ENCODE measurements at regions not wholly inside any gene's neighbourhood (a gene's known extent, or its start where the extent isn't known, plus 50 kb on each side); places are given as distances from the start of the nearest gene placed in this dataset.
A peak's percentile ranks its signal among the peaks of the same experiment; 100 is the strongest.

- in situ Hi-C loops (cut with MboI; ENCODE audit: low sequenced_read_pairs), result no loop called here
- Histone ChIP-seq H3K4me1 (peaks cover 23% of the 10 kb centered on the region), H3K36me3 (replicated peaks) (no peaks in the 10 kb centered on the region), H3K9me3 (no peaks in the 10 kb centered on the region; the same call in none of the 2 replicates), H3K27me3 (ENCODE audit: low read depth) (no peaks in the 10 kb centered on the region), H3K4me3 (no peak overlapping the region)
- DNase-seq (ENCODE audit: low spot score in 2 of 2), result peak; percentile 79 to 96
Measured at GRCh38 chr6:22413681-22414311, 117.0 kb upstream of the PRL start.

DNA sequence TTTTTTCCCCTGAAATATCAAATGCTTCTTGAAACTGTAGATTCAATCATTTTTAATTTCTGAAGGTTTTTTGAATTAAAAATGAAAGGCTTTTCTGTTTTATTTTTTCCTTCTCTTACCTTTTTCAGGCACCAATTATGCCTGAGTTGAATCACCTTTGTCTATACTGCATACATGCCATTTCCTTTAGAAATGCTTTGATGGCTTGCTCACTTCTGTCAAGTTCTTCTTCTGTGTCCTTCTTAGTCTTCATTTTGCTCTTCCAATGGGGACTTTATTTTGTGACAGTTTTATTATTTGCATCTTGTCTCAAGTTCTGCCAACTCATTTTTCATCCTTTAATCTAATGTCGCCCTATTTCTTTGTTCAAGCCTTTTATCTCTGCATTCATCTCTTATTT is 121.9 kb upstream of the PRL start:
- in situ Hi-C loops (cut with MboI; ENCODE audit: low sequenced_read_pairs), result no loop called here

GRCh38 chr6:22421198-22421597 is 124.4 kb upstream of the PRL start:
- no peaks in the 10 kb centered on the region for H3K4me1 ChIP-seq
- peaks cover 4% of the 10 kb centered on the region for H3K9me3 ChIP-seq
- no peaks in the 10 kb centered on the region for H3K27me3 ChIP-seq (ENCODE audit: low read depth)
- no peaks in the 10 kb centered on the region for H3K36me3 ChIP-seq (replicated peaks)
- in situ Hi-C loops (cut with MboI; ENCODE audit: low sequenced_read_pairs), result no loop called here
- no peak for DNase-seq (ENCODE audit: low spot score in 2 of 2)
- no peak overlapping the region for H3K4me3 ChIP-seq

More for the DNA sequence above, 121.9 kb upstream of the PRL start:
- H3K9me3 ChIP-seq, result peaks cover 4% of the 10 kb centered on the region
- H3K36me3 ChIP-seq (replicated peaks), result no peaks in the 10 kb centered on the region
- no peaks in the 10 kb centered on the region for H3K27me3 ChIP-seq (ENCODE audit: low read depth)
- H3K4me1 ChIP-seq, result peaks cover 13% of the 10 kb centered on the region
- H3K4me3 ChIP-seq, result no peak overlapping the region
- DNase-seq (ENCODE audit: low spot score in 2 of 2), result no peak

DNA sequence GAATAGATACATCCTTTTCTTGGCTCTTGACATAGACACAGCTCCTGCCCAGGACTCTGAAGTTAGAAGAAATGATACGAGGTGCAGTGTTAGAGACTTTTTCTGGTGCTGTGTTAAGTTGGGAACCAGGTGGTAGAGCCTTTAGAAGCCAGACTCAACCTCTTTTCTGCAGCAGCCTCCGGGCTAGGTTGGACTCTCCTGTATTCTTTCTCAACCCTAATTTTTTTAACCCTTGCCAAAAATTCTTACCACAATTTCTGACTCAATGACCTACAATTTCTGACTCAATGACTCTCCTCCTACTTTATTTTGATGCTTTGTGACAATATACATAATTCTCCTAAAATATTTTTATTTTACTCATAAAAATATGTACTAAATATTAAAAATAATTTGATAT is 127.4 kb upstream of the PRL start:
- no peak overlapping the region for H3K4me3 ChIP-seq
- in situ Hi-C loops (cut with MboI; ENCODE audit: low sequenced_read_pairs), result no loop called here
- no peaks in the 10 kb centered on the region for H3K27me3 ChIP-seq (ENCODE audit: low read depth)
- no peak for DNase-seq (ENCODE audit: low spot score in 2 of 2)
- H3K36me3 ChIP-seq (replicated peaks), result no peaks in the 10 kb centered on the region
- H3K9me3 ChIP-seq, result peaks cover 4% of the 10 kb centered on the region
- no peaks in the 10 kb centered on the region for H3K4me1 ChIP-seq

- H3K9me3 ChIP-seq, result no peaks in the 10 kb centered on the region
- no peak for DNase-seq (ENCODE audit: low spot score in 2 of 2)
- H3K4me1 ChIP-seq, result no peaks in the 10 kb centered on the region
- H3K4me3 ChIP-seq, result no peak overlapping the region
- no peaks in the 10 kb centered on the region for H3K36me3 ChIP-seq (replicated peaks)
- in situ Hi-C loops (cut with MboI; ENCODE audit: low sequenced_read_pairs), result no loop called here
- H3K27me3 ChIP-seq (ENCODE audit: low read depth), result no peaks in the 10 kb centered on the region
Measured at GRCh38 chr6:22432060-22432459, 135.2 kb upstream of the PRL start.

DNA sequence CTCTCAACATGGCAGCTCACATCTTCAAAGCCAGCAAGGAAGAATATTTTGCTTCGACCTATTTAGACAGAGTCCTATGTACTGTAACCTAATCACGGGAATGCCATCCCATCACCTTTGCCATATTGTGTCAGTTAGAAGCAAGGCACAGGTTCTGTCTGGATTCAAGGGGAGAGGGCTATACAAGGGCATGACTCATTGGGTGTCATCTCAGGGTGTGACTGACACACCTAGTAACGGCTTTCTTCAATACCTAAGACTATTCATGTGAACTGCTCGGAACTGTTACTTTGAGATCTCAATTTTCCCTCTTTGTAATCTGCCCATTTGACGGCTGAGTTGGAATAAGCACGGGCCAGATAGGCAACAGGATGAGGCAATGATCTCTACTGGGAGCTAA is 135.6 kb upstream of the HDGFL1 start:
- Histone ChIP-seq H3K4me1 (no peaks in the 10 kb centered on the region), H3K36me3 (replicated peaks) (no peaks in the 10 kb centered on the region), H3K4me3 (no peak overlapping the region), H3K9me3 (no peaks in the 10 kb centered on the region), H3K27me3 (ENCODE audit: low read depth) (no peaks in the 10 kb centered on the region)
- in situ Hi-C loops (cut with MboI; ENCODE audit: low sequenced_read_pairs), result no loop called here
- no peak for DNase-seq (ENCODE audit: low spot score in 2 of 2)

DNA sequence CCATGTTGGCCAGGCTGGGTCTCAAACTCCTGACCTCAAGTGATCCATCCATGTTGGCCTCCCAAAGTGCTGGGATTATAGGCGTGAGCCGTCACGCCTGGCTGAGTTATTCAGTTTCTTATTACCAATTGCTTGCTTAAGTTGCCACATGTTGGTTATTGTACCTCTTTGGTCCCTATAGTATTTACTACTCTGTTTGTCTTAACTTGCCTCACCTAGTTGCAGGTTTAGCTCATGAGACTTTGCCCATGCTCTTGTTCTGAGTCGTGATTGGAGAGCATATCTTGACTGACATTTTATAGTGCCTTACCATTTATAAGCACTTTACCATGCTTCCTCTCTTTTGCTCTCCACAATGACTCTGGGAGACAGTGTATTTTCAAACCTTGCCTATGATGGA is 134.2 kb upstream of the HDGFL1 start:
- Histone ChIP-seq H3K4me3 (no peak overlapping the region), H3K4me1 (no peaks in the 10 kb centered on the region), H3K27me3 (ENCODE audit: low read depth) (no peaks in the 10 kb centered on the region), H3K36me3 (replicated peaks) (no peaks in the 10 kb centered on the region), H3K9me3 (no peaks in the 10 kb centered on the region)
- in situ Hi-C loops (cut with MboI; ENCODE audit: low sequenced_read_pairs), result no loop called here
- DNase-seq (ENCODE audit: low spot score in 2 of 2), result no peak

DNA sequence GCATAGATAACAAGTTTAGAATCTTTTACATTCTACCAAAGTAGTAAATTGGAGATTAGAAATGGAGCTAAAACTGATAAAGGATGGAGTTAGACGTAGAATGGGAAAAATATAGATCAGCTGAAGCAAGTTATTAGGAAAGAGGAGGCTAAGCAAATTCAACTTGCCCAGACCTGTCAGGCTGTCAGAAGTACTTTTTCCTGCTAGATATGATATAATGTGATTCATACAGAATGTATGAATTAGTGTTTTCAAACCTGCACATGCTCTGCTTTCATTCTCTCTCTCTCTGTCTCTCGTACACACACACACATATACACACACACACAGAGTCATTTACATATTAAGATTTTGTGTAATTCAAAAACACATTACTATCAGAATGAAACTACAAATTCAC is 133.2 kb upstream of the HDGFL1 start:
- no peak for DNase-seq (ENCODE audit: low spot score in 2 of 2)
- no peaks in the 10 kb centered on the region for H3K9me3 ChIP-seq
- H3K36me3 ChIP-seq (replicated peaks), result no peaks in the 10 kb centered on the region
- in situ Hi-C loops (cut with MboI; ENCODE audit: low sequenced_read_pairs), result no loop called here
- no peaks in the 10 kb centered on the region for H3K4me1 ChIP-seq
- no peak overlapping the region for H3K4me3 ChIP-seq
- no peaks in the 10 kb centered on the region for H3K27me3 ChIP-seq (ENCODE audit: low read depth)

- H3K4me3 ChIP-seq, result no peak overlapping the region
- H3K9me3 ChIP-seq, result no peaks in the 10 kb centered on the region
- no peaks in the 10 kb centered on the region for H3K36me3 ChIP-seq (replicated peaks)
- H3K4me1 ChIP-seq, result no peaks in the 10 kb centered on the region
- no peak for DNase-seq (ENCODE audit: low spot score in 2 of 2)
- no peaks in the 10 kb centered on the region for H3K27me3 ChIP-seq (ENCODE audit: low read depth)
- in situ Hi-C loops (cut with MboI; ENCODE audit: low sequenced_read_pairs), result no loop called here
Measured at GRCh38 chr6:22437665-22438064, 131.7 kb upstream of the HDGFL1 start.

DNA sequence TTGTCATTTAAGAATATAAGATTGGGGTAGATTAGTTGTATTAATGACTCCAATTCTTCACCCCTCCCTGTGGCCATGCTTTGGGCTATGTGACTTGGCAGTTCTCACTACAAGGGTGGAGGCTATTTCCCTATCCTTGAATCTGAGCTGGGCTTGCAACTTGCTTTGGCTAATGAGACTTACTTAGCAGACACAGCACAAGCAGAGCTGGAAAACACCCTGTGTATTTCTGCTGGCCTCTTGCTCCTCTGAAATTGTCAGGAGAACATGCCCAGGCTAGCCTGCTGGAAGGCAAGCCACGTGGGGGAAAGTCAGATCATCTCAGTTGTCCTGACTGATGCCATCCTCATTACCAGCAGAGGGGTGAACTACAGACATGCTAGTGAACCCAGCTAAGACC is 126.5 kb upstream of the HDGFL1 start:
- Histone ChIP-seq H3K36me3 (replicated peaks) (no peaks in the 10 kb centered on the region), H3K4me1 (peaks cover 11% of the 10 kb centered on the region), H3K9me3 (no peaks in the 10 kb centered on the region), H3K27me3 (ENCODE audit: low read depth) (no peaks in the 10 kb centered on the region), H3K4me3 (no peak overlapping the region)
- in situ Hi-C loops (cut with MboI; ENCODE audit: low sequenced_read_pairs), result no loop called here
- no peak for DNase-seq (ENCODE audit: low spot score in 2 of 2)

- DNase-seq (ENCODE audit: low spot score in 2 of 2), result no peak
- in situ Hi-C loops (cut with MboI; ENCODE audit: low sequenced_read_pairs), result no loop called here
Measured at GRCh38 chr6:22444330-22444729, 125.0 kb upstream of the HDGFL1 start.

GRCh38 chr6:22445946-22446345 is 123.4 kb upstream of the HDGFL1 start:
- Histone ChIP-seq H3K9me3 (no peaks in the 10 kb centered on the region), H3K27me3 (ENCODE audit: low read depth) (no peaks in the 10 kb centered on the region), H3K4me1 (peaks cover 21% of the 10 kb centered on the region), H3K36me3 (replicated peaks) (no peaks in the 10 kb centered on the region), H3K4me3 (no peak overlapping the region)
- no peak for DNase-seq (ENCODE audit: low spot score in 2 of 2)
- in situ Hi-C loops (cut with MboI; ENCODE audit: low sequenced_read_pairs), result no loop called here

More at GRCh38 chr6:22444330-22444729, 125.0 kb upstream of the HDGFL1 start:
- H3K36me3 ChIP-seq (replicated peaks), result no peaks in the 10 kb centered on the region
- no peaks in the 10 kb centered on the region for H3K27me3 ChIP-seq (ENCODE audit: low read depth)
- H3K4me3 ChIP-seq, result no peak overlapping the region
- H3K4me1 ChIP-seq, result peaks cover 21% of the 10 kb centered on the region
- H3K9me3 ChIP-seq, result no peaks in the 10 kb centered on the region

- no peak overlapping the region for H3K4me3 ChIP-seq
- no peaks in the 10 kb centered on the region for H3K27me3 ChIP-seq (ENCODE audit: low read depth)
- in situ Hi-C loops (cut with MboI; ENCODE audit: low sequenced_read_pairs), result no loop called here
- H3K4me1 ChIP-seq, result peaks cover 21% of the 10 kb centered on the region
- DNase-seq (ENCODE audit: low spot score in 2 of 2), result peak; percentile 64 to 95
- no peaks in the 10 kb centered on the region for H3K9me3 ChIP-seq
- no peaks in the 10 kb centered on the region for H3K36me3 ChIP-seq (replicated peaks)
Measured at GRCh38 chr6:22447249-22448196, 121.8 kb upstream of the HDGFL1 start.

DNA sequence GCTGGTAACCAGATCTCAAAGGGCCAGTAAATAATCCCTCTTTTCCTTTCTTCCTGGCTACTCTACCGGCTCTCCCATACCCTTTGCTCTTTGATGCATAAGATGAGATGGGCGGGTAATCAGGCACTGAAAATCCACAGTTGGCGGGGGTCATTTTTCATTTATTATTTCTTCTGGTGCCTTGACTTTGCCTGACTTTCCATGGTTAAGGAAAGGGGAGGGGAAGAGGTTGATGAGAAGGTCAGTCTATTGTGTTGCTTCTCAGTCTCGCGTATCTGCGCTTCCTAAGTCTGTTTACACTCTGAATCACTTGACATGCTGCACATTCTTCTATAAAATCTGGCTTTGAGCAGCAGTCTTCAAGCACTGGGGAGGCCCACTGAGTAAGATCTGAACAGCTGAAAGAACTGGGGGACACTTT is 121.1 kb upstream of the HDGFL1 start:
- peaks cover 21% of the 10 kb centered on the region for H3K4me1 ChIP-seq
- in situ Hi-C loops (cut with MboI; ENCODE audit: low sequenced_read_pairs), result no loop called here
- H3K9me3 ChIP-seq, result no peaks in the 10 kb centered on the region
- peak; percentile 63 to 85 for DNase-seq (ENCODE audit: low spot score in 2 of 2)
- H3K36me3 ChIP-seq (replicated peaks), result no peaks in the 10 kb centered on the region
- H3K4me3 ChIP-seq, result no peak overlapping the region
- H3K27me3 ChIP-seq (ENCODE audit: low read depth), result no peaks in the 10 kb centered on the region

Data from HAP-1 (cell line).